Activated T-cell treated with anti-CD3 and anti-CD28 coated beads for 24 hours (primary cell): ENCODE measurements at regions not wholly inside any gene's neighbourhood (a gene's known extent, or its start where the extent isn't known, plus 50 kb on each side); places are given as distances from the start of the nearest gene placed in this dataset.
"Not testable (repeated sequence)": the region's sequence is repeated elsewhere in the genome, so short reads cannot be mapped to it uniquely, and the experiment has no call there.

Experiments
- DNase-seq: peaks from one replicate; pipeline ENCODE4 v3.0.0-alpha.2; 2020; ENCODE audit warnings: low read depth

- DNase-seq: no peak
These were observed 142.8 kb upstream of the RAI2 start for GRCh38 chrX:18003876-18004275.

GRCh38 chrX:18002791-18003190, 141.7 kb upstream of the RAI2 start:
- DNase-seq: no peak

GRCh38 chrX:17994429-17994828, 133.3 kb upstream of the RAI2 start:
- no peak for DNase-seq

GRCh38 chrX:17993062-17993461, 132.0 kb upstream of the RAI2 start:
- DNase-seq: no peak

GRCh38 chrX:17990532-17990931, 129.4 kb upstream of the RAI2 start:
- no peak for DNase-seq

- no peak for DNase-seq
These were observed 126.7 kb upstream of the RAI2 start for GRCh38 chrX:17987783-17988182.

GRCh38 chrX:17986977-17987376, 125.9 kb upstream of the RAI2 start:
- no peak for DNase-seq

- no peak for DNase-seq
These were observed 125.3 kb upstream of the RAI2 start for GRCh38 chrX:17986440-17986839.

- DNase-seq: no peak
These were observed 123.3 kb upstream of the RAI2 start for GRCh38 chrX:17984415-17984814.

- DNase-seq: no peak
These were observed 122.3 kb upstream of the RAI2 start for GRCh38 chrX:17983389-17983788.

- no peak for DNase-seq
These were observed 116.6 kb upstream of the RAI2 start for GRCh38 chrX:17977696-17978095.

GRCh38 chrX:17976955-17977354, 115.9 kb upstream of the RAI2 start:
- no peak for DNase-seq

- DNase-seq: not testable (repeated sequence)
These were observed 114.3 kb upstream of the RAI2 start for GRCh38 chrX:17975349-17975748.

GRCh38 chrX:17968367-17968766, 107.3 kb upstream of the RAI2 start:
- no peak for DNase-seq

GRCh38 chrX:17967888-17968287, 106.8 kb upstream of the RAI2 start:
- no peak for DNase-seq

GRCh38 chrX:17964871-17965270, 103.8 kb upstream of the RAI2 start:
- DNase-seq: no peak

- no peak for DNase-seq
These were observed 99.8 kb upstream of the RAI2 start for GRCh38 chrX:17960891-17961290.

GRCh38 chrX:17944833-17945497, 83.9 kb upstream of the RAI2 start:
- peak; percentile 4 for DNase-seq

GRCh38 chrX:17941171-17941570, 80.1 kb upstream of the RAI2 start:
- not testable (repeated sequence) for DNase-seq

GRCh38 chrX:17939724-17940123, 78.6 kb upstream of the RAI2 start:
- no peak for DNase-seq

GRCh38 chrX:17933856-17934255, 72.8 kb upstream of the RAI2 start:
- DNase-seq: no peak

GRCh38 chrX:17932781-17933180, 71.7 kb upstream of the RAI2 start:
- no peak for DNase-seq

GRCh38 chrX:17931855-17932254, 70.8 kb upstream of the RAI2 start:
- no peak for DNase-seq

GRCh38 chrX:17930850-17931249, 69.8 kb upstream of the RAI2 start:
- DNase-seq: no peak

GRCh38 chrX:17923546-17923945, 62.4 kb upstream of the RAI2 start:
- DNase-seq: no peak
